ENCODE measurements at regions not wholly inside any gene's neighbourhood (a gene's known extent, or its start where the extent isn't known, plus 50 kb on each side); places are given as distances from the start of the nearest gene placed in this dataset.

DNA sequence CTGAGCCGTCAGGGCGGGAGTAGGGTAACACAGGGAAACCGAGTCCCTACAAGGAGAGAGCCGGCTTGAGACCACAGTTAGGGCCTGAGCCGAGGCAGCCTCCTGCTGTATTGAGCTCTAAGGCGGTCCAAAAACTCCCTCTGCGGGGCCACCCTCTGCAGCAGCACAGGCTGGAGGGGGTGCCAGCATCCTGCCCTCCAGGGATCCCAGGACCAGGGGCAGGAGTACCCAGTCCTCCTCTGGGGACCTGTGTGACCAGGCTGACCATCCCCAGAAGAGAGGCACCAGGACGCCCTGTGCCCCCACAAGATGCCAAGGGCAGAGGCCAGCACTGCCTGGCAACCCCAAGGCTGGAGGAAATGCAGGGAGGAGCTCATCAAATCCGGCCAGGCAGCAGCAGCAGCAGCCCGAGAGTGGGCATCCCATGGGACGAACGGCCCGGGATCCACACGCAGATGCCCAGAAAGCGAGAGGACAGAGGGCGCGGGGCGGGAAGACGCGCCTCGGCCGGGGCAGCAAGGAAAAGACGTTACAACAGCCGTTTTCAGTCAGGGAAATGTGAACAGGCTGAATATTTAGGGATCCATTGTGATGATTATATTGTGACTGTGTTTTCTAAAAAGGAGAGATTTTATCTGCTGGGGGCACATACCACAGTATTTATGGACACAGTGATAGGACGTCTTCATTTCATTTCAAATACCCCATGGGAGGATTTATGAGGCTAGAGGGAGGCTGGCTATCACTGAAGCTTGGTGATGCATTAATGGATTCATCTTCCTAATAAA is 57.1 kb upstream of the COL18A1 start:
- H3K4me3 ChIP-seq, result no peak overlapping the region
- intact Hi-C loops (cut with DNase I), result no loop called here
- no peaks in the 10 kb centered on the region for H3K36me3 ChIP-seq (ENCODE audit: insufficient read depth in 1 of 2, low read depth in 1 of 2)
- peak; percentile 19 to 54 for DNase-seq
- TF ChIP-seq, protein P1, sequence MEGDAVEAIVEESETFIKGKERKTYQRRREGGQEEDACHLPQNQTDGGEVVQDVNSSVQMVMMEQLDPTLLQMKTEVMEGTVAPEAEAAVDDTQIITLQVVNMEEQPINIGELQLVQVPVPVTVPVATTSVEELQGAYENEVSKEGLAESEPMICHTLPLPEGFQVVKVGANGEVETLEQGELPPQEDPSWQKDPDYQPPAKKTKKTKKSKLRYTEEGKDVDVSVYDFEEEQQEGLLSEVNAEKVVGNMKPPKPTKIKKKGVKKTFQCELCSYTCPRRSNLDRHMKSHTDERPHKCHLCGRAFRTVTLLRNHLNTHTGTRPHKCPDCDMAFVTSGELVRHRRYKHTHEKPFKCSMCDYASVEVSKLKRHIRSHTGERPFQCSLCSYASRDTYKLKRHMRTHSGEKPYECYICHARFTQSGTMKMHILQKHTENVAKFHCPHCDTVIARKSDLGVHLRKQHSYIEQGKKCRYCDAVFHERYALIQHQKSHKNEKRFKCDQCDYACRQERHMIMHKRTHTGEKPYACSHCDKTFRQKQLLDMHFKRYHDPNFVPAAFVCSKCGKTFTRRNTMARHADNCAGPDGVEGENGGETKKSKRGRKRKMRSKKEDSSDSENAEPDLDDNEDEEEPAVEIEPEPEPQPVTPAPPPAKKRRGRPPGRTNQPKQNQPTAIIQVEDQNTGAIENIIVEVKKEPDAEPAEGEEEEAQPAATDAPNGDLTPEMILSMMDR (IDR thresholded peaks at IDR 0.05), result no peak
- 48 to 54% (median 53%) methylated on average over 25 of the region's 25 CpGs for WGBS, 3 donors
- H3K9me3 ChIP-seq, result no peaks in the 10 kb centered on the region
- no peak for ATAC-seq
- H3K27ac ChIP-seq, result no peak overlapping the region
- peaks cover 0 to 41% (median 10%) of the 10 kb centered on the region in 3 donors for H3K27me3 ChIP-seq (ENCODE audit: insufficient read depth in 3 of 3, low read length in 2 of 3)
- H3K4me1 ChIP-seq, result no peaks in the 10 kb centered on the region

DNA sequence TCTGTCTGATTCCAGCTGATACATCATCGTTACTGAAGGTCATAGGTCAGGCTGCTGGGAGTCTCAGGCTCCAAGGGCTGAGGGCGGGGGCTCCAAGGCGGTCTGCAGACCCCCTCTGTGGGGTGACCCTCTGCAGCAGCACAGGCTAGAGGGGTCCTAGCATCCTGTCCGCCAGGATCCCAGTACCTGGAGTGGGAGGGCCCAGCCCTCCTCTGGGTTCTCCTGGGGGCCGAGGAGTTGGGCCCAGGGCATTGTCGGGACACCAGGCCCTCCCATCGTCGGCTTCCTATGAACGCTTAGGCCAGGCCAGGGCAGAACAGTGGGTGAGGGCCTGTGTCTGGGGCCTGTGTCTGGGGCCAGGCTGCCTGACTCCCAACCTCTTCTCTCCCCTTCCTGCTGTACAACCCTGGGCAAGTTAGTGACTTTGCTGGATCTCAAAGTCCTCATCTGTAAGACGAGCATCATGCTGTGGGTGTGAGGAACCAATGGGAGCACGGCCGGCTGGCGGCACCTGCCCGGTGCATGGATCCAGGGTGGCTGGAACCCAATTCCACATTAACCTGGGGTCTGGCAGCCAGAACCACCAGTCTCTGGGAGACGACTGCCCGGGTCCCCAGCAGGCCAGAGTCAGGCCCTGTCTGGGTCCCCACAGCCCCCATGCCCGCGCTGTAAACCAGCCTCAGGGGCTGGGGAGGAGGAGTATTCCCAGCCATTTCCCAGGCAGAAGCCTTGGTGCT is 56.2 kb upstream of the COL18A1 start:
- peaks cover 0 to 44% (median 11%) of the 10 kb centered on the region in 3 donors for H3K27me3 ChIP-seq (ENCODE audit: insufficient read depth in 3 of 3, low read length in 2 of 3)
- 85 to 88% (median 87%) methylated on average over 18 of the region's 18 CpGs for WGBS, 3 donors
- H3K4me1 ChIP-seq, result no peaks in the 10 kb centered on the region
- H3K9me3 ChIP-seq, result no peaks in the 10 kb centered on the region
- H3K27ac ChIP-seq, result no peak overlapping the region
- no peaks in the 10 kb centered on the region for H3K36me3 ChIP-seq (ENCODE audit: insufficient read depth in 1 of 2, low read depth in 1 of 2)
- DNase-seq, result peak in 1 of 2 donors; percentile 48
- no peak overlapping the region for H3K4me3 ChIP-seq
- intact Hi-C loops (cut with DNase I), result no loop called here
- no peak for ATAC-seq
- TF ChIP-seq, protein P1 (IDR thresholded peaks at IDR 0.05), result no peak

DNA sequence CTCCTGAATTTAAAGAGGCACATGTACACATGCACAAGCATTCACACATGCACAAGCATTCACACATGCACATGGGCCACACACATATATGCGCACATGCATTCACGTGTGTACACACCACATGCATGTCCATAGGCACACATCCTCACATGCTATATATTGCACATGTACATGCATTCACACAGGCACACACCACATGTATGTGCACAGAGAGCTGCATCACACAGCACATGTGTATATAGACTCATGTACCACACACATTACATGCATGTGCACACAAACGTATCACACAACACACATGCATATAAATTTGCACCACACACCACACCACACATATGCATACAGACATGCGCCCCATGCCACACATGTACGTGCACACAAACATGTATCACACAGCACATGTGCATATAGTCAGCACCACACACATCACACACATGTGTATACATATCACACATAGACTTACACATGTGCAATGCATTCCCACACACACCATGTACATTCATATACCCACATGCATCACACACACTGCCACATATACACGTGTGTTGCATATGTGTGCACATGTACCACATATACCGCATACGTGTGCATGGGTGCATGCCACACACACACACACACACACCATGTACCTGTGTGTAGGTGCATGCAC is 54.6 kb upstream of the COL18A1 start:
- TF ChIP-seq, protein P1 (IDR thresholded peaks at IDR 0.05), result no peak
- DNase-seq (no peak), ATAC-seq (no peak)
- no peak overlapping the region for H3K4me3 ChIP-seq
- intact Hi-C loops (cut with DNase I), result loop anchor here in 1 of 2 donors (5.0 kb wide), 1 partner anchor 33 kb away; no protein-coding TSS in a partner anchor
- no peaks in the 10 kb centered on the region for H3K4me1 ChIP-seq
- H3K27me3 ChIP-seq (ENCODE audit: insufficient read depth in 3 of 3, low read length in 2 of 3), result peaks cover 0 to 37% (median 6%) of the 10 kb centered on the region in 3 donors
- no peaks in the 10 kb centered on the region for H3K9me3 ChIP-seq
- no peak overlapping the region for H3K27ac ChIP-seq
- 87 to 91% (median 90%) methylated on average over 8 of the region's 8 CpGs for WGBS, 3 donors
- no peaks in the 10 kb centered on the region for H3K36me3 ChIP-seq (ENCODE audit: insufficient read depth in 1 of 2, low read depth in 1 of 2)

GRCh38 chr21:45351061-45351460 is 53.9 kb upstream of the COL18A1 start:
- TF ChIP-seq, protein P1 (IDR thresholded peaks at IDR 0.05), result no peak
- intact Hi-C loops (cut with DNase I), result loop anchor here in 1 of 2 donors (5.0 kb wide), 1 partner anchor 34 kb away; no protein-coding TSS in a partner anchor
- Histone ChIP-seq H3K27me3 (ENCODE audit: insufficient read depth in 3 of 3, low read length in 2 of 3) (peaks cover 0 to 37% (median 6%) of the 10 kb centered on the region in 3 donors), H3K9me3 (no peaks in the 10 kb centered on the region), H3K36me3 (ENCODE audit: insufficient read depth in 1 of 2, low read depth in 1 of 2) (no peaks in the 10 kb centered on the region), H3K4me3 (no peak overlapping the region), H3K4me1 (no peaks in the 10 kb centered on the region), H3K27ac (no peak overlapping the region)
- peak in 1 of 2 donors; percentile 52 for DNase-seq
- WGBS, 3 donors, result 90 to 95% (median 92%) methylated on average over 22 of the region's 22 CpGs
- ATAC-seq, result no peak
